WTC11 (cell line): ENCODE measurements at regions not wholly inside any gene's neighbourhood (a gene's known extent, or its start where the extent isn't known, plus 50 kb on each side); places are given as distances from the start of the nearest gene placed in this dataset.

ENCODE experiments used
- ATAC-seq: fragments of 200-7000 bp; cut with Tn5 transposase; 2 replicates; pipeline ENCODE4 v1.10.0; 2021; ENCODE audit warnings: mild to moderate bottlenecking, moderate library complexity
- CTCF ChIA-PET: fragments of 300-600 bp; sonication (Branson Sonifier 250); formaldehyde crosslinking; loops from one replicate; lab custom pipeline; 2021; ENCODE audit warnings: antibody characterized with exemption; lab: Charles Lee
- POLR2A ChIA-PET: fragments of 350-600 bp; sonication (Branson Sonifier 250); formaldehyde crosslinking; loops from one replicate; lab custom pipeline; 2021; ENCODE audit warnings: antibody characterized with exemption; lab: Charles Lee
- DNase-seq: peaks from one replicate; pipeline ENCODE4 v3.0.0; 2021; ENCODE audit warnings: low spot score
- H3K27ac Mint-ChIP-seq: 2 replicates; pipeline ENCODE4 v1.8.0; 2021; ENCODE audit warnings: mixed read lengths
- H3K27me3 Mint-ChIP-seq: 2 replicates; pipeline ENCODE4 v1.8.0; 2021; ENCODE audit warnings: low read depth, mild to moderate bottlenecking, moderate library complexity, mixed read lengths
- H3K36me3 Mint-ChIP-seq: 2 replicates; pipeline ENCODE4 v1.8.0; 2021; ENCODE audit warnings: mixed read lengths
- H3K4me1 Mint-ChIP-seq: 2 replicates; pipeline ENCODE4 v1.8.0; 2022; ENCODE audit warnings: mixed read lengths
- H3K4me3 Mint-ChIP-seq: 2 replicates; pipeline ENCODE4 v1.8.0; 2021; ENCODE audit warnings: mild to moderate bottlenecking, moderate library complexity, mixed read lengths
- H3K9me3 Mint-ChIP-seq: 2 replicates; pipeline ENCODE4 v1.8.0; 2021; ENCODE audit warnings: mixed read lengths
- AR ChIP-seq: fragments of 250-450 bp; sonication (Bioruptor Pico); IDR thresholded peaks from 2 replicates; pipeline ENCODE4 v1.9.0; 2021; ENCODE audit warnings: mild to moderate bottlenecking
- ATF6 ChIP-seq: sonication (generic); formaldehyde crosslinking; IDR thresholded peaks from 2 replicates; pipeline ENCODE4 v1.8.1; 2023; ENCODE audit warnings: mild to moderate bottlenecking, missing genetic modification reagents
- CREB1 ChIP-seq: sonication (generic); formaldehyde crosslinking; IDR thresholded peaks from 2 replicates; pipeline ENCODE4 v1.8.0; 2023; ENCODE audit warnings: mild to moderate bottlenecking, missing genetic modification reagents
- E2F5 ChIP-seq: sonication (generic); formaldehyde crosslinking; IDR thresholded peaks from 2 replicates; pipeline ENCODE4 v1.8.1; 2022; ENCODE audit warnings: mild to moderate bottlenecking, moderate library complexity, missing genetic modification reagents
- ELF4 ChIP-seq: sonication (generic); formaldehyde crosslinking; IDR thresholded peaks from 2 replicates; pipeline ENCODE4 v1.8.1; 2022; ENCODE audit warnings: low read depth, mild to moderate bottlenecking, moderate library complexity, missing genetic modification reagents
- EMX1 ChIP-seq: fragments of 250-450 bp; sonication (Bioruptor Pico); IDR thresholded peaks from 2 replicates; pipeline ENCODE4 v1.8.0; 2021; ENCODE audit warnings: mild to moderate bottlenecking
- ERG ChIP-seq: fragments of 250-450 bp; sonication (Bioruptor Pico); IDR thresholded peaks from 2 replicates; pipeline ENCODE4 v1.8.0; 2021; ENCODE audit warnings: mild to moderate bottlenecking
- FOXP1 ChIP-seq: sonication (generic); formaldehyde crosslinking; IDR thresholded peaks from 2 replicates; pipeline ENCODE4 v1.8.0; 2022; ENCODE audit warnings: missing genetic modification reagents, mild to moderate bottlenecking, moderate library complexity, borderline replicate concordance
- GTF2I ChIP-seq: fragments of 250-450 bp; sonication (Bioruptor Pico); conservative IDR thresholded peaks from 2 replicates; pipeline ENCODE4 v1.4.0; 2021; ENCODE audit warnings: mild to moderate bottlenecking
- MAX ChIP-seq: sonication (generic); formaldehyde crosslinking; IDR thresholded peaks from 2 replicates; pipeline ENCODE4 v1.8.0; 2022; ENCODE audit warnings: mild to moderate bottlenecking, missing genetic modification reagents
- MXD4 ChIP-seq: fragments of 250-450 bp; sonication (Bioruptor Pico); IDR thresholded peaks from 2 replicates; pipeline ENCODE4 v1.8.0; 2021; ENCODE audit warnings: mild to moderate bottlenecking, moderate library complexity, borderline replicate concordance
- NFYB ChIP-seq: sonication (generic); formaldehyde crosslinking; conservative IDR thresholded peaks from 2 replicates; pipeline ENCODE4 v1.8.0; 2022; ENCODE audit warnings: low read depth, missing genetic modification reagents
- NR3C1 ChIP-seq: sonication (generic); formaldehyde crosslinking; conservative IDR thresholded peaks from 2 replicates; pipeline ENCODE4 v1.8.1; 2023; ENCODE audit warnings: low read depth, mild to moderate bottlenecking, missing genetic modification reagents
- OVOL2 ChIP-seq: fragments of 250-450 bp; sonication (Bioruptor Pico); IDR thresholded peaks from 2 replicates; pipeline ENCODE4 v1.9.0; 2021; ENCODE audit warnings: mild to moderate bottlenecking, borderline replicate concordance
- RORB ChIP-seq: fragments of 250-450 bp; sonication (Bioruptor Pico); IDR thresholded peaks from 2 replicates; pipeline ENCODE4 v1.9.0; 2021; ENCODE audit warnings: mild to moderate bottlenecking
- SMAD4 ChIP-seq: sonication (generic); formaldehyde crosslinking; IDR thresholded peaks from 2 replicates; pipeline ENCODE4 v1.8.0; 2022; ENCODE audit warnings: mild to moderate bottlenecking, missing genetic modification reagents
- STAT6 ChIP-seq: sonication (generic); formaldehyde crosslinking; conservative IDR thresholded peaks from 2 replicates; pipeline ENCODE4 v1.8.1; 2023; ENCODE audit warnings: mild to moderate bottlenecking, low read depth, missing genetic modification reagents, moderate library complexity
- TP53 ChIP-seq: sonication (generic); formaldehyde crosslinking; IDR thresholded peaks from 2 replicates; pipeline ENCODE4 v1.8.1; 2023; ENCODE audit warnings: mild to moderate bottlenecking, missing genetic modification reagents
- USF2 ChIP-seq: sonication (generic); formaldehyde crosslinking; IDR thresholded peaks from 2 replicates; pipeline ENCODE4 v1.8.1; 2023; ENCODE audit warnings: mild to moderate bottlenecking, missing genetic modification reagents, moderate library complexity
- ZNF317 ChIP-seq: sonication (generic); formaldehyde crosslinking; IDR thresholded peaks from 2 replicates; pipeline ENCODE4 v1.8.1; 2023; ENCODE audit warnings: low read depth, mild to moderate bottlenecking, moderate library complexity, missing genetic modification reagents, borderline replicate concordance
- ZSCAN18 ChIP-seq: fragments of 250-450 bp; sonication (Bioruptor Pico); IDR thresholded peaks from 2 replicates; pipeline ENCODE4 v2.1.2; 2022; ENCODE audit warnings: mild to moderate bottlenecking, moderate library complexity

GRCh38 chr2:189328848-189329245 is 112.4 kb upstream of the WDR75 start (continued):
- TF ChIP-seq ATF6 (CRISPR knock-in tag), result no peak
- TF ChIP-seq OVOL2, result no peak
- TF ChIP-seq USF2 (CRISPR knock-in tag), result no peak
- no peak for TF ChIP-seq AR (CRISPR knock-in tag)
- TF ChIP-seq MAX (CRISPR knock-in tag), result no peak
- TF ChIP-seq, all 79 proteins: peak for 0

- POLR2A ChIA-PET, result no interaction called here
- Mint-ChIP-seq H3K27ac (no peak overlapping the region), H3K36me3 (peaks cover 7% of the 10 kb centered on the region), H3K9me3 (peaks cover 28% of the 10 kb centered on the region), H3K4me1 (no peaks in the 10 kb centered on the region), H3K27me3 (no peaks in the 10 kb centered on the region), H3K4me3 (no peak overlapping the region)
- DNase-seq (no peak), ATAC-seq (no peak)
- TF ChIP-seq ELF4 (no peak), E2F5 (CRISPR knock-in tag) (no peak), NR3C1 (CRISPR knock-in tag) (no peak), GTF2I (CRISPR knock-in tag) (no peak)
- CTCF ChIA-PET, result no interaction called here
These were observed 104.8 kb upstream of the WDR75 start for GRCh38 chr2:189336276-189336975.

GRCh38 chr2:189337656-189338055 is 103.6 kb upstream of the WDR75 start:
- CTCF ChIA-PET, result interaction anchor here (1.0 kb wide), 1 partner anchor 195 kb away, joined by 3 read pairs; no protein-coding TSS in a partner anchor
- Mint-ChIP-seq H3K4me3 (no peak overlapping the region), H3K36me3 (peaks cover 6% of the 10 kb centered on the region), H3K27ac (no peak overlapping the region), H3K27me3 (no peaks in the 10 kb centered on the region), H3K4me1 (no peaks in the 10 kb centered on the region), H3K9me3 (peaks cover 23% of the 10 kb centered on the region)
- ATAC-seq (no peak), DNase-seq (no peak)
- TF ChIP-seq MXD4 (CRISPR knock-in tag), result no peak
- TF ChIP-seq ERG (CRISPR knock-in tag), result no peak
- no peak for TF ChIP-seq ZNF317
- TF ChIP-seq GTF2I (CRISPR knock-in tag), result no peak
- TF ChIP-seq EMX1, result no peak
- no peak for TF ChIP-seq RORB (CRISPR knock-in tag)
- TF ChIP-seq FOXP1 (CRISPR knock-in tag), result no peak
- no peak for TF ChIP-seq CREB1 (CRISPR knock-in tag)
- no peak for TF ChIP-seq TP53
- TF ChIP-seq STAT6 (CRISPR knock-in tag), result no peak
- TF ChIP-seq NFYB (CRISPR knock-in tag), result no peak
- TF ChIP-seq SMAD4 (CRISPR knock-in tag), result no peak
- no peak for TF ChIP-seq ZSCAN18
- POLR2A ChIA-PET, result no interaction called here
